ENCODE measurements at regions not wholly inside any gene's neighbourhood (a gene's known extent, or its start where the extent isn't known, plus 50 kb on each side); places are given as distances from the start of the nearest gene placed in this dataset.
"Not testable (repeated sequence)": the region's sequence is repeated elsewhere in the genome, so short reads cannot be mapped to it uniquely, and the experiment has no call there.

DNA sequence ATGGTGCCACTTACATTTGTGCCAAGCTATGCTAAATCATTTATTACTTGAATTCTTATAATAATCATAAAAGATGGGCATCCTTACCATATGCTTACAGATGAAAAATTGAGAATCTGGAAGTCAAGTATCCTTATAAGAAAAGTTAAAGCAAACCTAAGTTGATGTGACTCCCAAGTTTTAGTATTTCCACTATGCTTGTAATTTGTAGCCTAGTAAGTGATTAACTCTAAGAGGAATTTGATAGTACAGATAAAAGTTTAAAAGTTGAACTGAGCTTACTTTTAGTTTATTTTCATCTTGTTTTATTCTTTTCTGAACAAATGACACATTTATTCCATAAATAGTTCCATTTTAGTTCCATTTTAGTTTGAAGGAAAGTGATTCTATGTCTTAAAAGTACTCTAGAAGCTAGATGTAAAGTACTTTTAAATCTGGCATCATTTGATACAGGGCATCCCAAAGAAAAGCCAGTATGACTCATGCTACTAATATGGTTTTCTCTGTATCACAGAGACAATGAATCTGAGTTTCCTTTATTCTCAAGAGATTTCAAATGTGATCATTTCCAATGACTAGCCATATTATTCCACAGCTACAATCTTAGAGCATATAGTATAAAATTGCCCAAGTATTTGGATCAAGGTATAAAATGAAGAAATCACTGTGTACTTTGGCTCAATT is 596.0 kb downstream of the SLC16A7 start:
- no peak for DNase-seq (ENCODE audit: low read depth)

DNA sequence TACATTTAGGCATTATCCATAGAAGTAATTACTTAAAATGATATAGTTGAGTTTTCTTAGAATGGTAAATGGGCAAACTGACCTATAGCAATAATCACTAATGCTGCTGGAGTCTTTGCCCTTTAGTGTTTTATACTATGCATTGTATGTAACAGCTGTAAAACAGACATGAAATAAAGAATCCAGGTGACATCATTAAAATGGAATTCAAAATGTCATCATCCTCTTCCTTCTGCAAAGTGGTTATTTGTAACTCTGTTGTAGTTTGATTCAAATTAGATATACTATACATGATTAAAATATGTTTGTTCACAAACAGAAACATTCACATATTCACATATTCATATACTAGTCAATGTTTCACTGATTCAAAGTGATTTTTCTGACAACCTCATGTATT is 598.8 kb downstream of the SLC16A7 start:
- DNase-seq (ENCODE audit: low read depth) = no peak

DNA sequence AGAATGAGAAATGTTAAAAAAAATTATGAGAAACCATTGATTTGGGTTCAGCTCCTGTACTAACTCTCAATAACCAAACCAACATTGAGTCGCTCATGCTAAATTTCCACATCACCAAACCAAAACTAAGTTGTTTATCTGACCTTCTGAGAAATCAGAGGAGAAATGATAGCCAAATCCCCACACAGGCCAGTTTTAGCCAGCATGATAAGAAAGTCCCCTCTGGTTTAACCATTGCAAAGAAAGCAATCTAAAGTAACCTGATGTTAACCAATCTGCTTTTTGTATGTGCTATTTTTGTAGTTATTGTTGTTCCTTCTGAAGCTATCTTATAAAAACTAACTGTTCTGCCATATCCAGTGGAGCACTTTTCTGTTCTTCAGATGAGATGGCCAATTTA is 599.7 kb downstream of the SLC16A7 start:
- DNase-seq (ENCODE audit: low read depth) = no peak

DNA sequence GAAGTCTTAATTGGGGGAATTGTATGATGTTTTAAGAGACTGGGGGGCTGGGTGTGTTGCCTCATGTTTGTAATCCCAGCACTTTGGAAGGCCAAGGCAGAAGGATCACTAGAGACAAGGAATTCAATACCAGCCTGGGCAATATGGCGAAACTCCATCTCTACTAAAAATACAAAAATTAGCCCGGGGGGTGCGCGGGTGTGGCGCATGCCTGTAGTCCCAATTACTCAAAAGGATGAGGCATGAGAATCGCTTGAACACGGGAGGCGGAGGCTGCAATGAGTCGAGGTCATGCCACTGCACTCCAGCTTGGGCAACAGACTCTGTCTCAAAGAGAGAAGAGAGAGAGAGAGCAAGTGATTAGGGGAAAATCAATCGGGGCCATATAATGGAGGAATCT is 600.5 kb downstream of the SLC16A7 start:
- no peak for DNase-seq (ENCODE audit: low read depth)

DNA sequence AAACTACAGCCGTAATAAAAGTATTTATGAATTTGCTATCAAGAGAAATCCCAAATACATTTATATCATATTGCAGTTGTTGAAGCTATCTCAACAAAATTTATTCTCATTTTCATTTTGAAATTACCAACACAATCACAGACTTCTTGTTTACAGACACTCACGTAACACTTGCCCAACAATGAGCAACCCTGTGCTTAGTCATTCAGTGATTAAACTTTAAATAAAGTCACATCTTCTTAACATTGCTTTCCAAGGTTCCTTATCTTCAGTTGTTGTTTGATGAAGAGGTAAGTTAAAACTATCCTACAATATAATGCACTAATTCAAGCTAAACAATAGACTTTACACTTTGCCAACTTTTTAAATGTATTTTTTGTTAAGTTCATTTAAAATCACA is 601.8 kb downstream of the SLC16A7 start:
- DNase-seq (ENCODE audit: low read depth) = no peak

DNA sequence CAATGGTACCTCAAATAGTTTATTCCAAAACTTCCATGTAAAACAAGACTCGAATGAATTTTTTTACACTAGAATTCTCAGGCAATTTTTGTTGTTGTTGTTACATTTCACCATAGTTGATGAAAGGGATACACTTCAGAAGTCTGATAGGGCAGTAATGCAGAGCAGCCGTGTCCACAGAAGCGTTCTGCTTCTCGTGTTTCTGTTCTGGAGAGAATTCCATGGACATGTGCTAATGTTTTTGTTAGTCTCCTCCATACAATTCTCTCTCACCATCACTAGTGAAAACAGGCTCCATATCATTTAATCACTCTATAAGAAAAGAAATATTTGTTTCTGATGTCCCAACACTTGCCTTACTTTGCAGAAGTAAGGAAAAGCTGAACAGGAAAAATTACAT is 606.1 kb downstream of the SLC16A7 start:
- DNase-seq (ENCODE audit: low read depth) = no peak

DNA sequence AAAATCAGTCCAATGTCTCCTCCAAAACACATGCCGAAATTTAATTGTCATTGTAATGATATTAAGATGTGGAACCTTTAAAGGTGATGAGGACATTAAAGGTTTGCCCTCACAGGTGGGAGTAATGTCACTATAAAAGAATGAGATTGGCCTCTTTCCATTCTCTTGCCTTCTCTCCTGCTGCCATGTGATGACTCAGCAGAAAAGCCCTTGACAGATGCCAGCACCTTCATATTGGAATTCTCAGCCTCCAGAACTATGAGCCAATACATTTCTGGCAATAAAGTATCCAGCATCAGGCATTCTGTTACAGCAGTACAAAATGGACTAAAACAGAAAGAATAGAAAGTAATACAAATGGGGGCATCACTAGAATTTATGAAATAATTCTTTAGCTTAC is 609.7 kb downstream of the SLC16A7 start:
- DNase-seq (ENCODE audit: low read depth) = no peak

DNA sequence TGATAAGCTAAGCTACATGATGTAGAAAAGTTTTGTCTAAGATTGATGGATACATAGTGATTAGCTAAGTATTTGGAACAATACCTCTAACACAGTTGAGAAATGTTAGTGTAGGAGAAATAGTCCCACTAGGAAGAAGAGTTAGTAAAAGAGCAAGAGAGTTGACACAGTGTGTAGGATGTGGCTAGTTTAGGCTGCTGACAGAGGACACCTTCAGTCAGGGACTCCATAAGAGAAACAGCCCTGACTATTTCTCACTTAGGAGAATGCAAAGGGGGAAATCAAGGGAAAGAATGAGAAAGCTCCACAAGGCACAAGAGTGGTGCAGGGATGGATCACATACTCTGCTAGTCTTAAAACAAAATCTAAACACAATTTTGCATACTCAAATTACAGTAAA is 613.7 kb downstream of the SLC16A7 start:
- no peak for DNase-seq (ENCODE audit: low read depth)

DNA sequence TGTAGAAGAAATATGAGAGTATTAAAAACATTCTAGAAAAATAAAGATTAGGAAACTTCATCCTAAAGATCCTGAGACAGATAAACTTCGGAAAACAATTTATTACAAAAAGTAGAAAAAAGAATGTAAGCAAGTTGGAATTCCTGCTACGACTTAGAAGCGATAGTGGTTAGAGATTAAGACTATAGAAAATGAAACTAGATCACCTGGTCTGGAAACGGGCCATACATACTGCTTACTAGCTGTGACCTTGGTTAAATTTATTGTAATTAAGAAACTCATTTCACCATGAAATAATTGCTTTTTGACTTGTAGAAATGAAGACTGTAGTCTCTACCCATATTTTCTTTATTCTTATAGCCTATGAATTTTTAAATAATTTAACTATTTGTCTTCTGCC is 614.1 kb downstream of the SLC16A7 start:
- DNase-seq (ENCODE audit: low read depth) = no peak

DNA sequence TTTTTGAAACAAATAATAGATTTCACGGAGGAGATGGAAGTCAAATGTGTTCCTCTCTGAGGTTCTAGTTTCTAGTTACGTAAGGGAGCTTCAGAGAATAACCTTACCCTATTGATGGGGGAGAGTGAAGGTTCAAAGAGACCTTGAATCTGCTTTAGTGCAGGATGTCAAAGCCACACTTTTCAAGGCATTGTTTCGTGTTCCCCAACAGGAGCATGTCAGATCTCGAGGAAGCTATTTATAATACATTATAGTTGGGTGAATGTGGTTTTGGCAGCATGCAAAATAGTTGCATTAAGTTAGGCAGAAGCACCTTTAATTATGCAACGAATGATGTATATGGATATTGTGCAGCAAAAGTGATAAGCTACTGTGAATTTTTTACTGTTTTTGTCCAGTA is 614.9 kb downstream of the SLC16A7 start:
- DNase-seq (ENCODE audit: low read depth) = no peak

DNA sequence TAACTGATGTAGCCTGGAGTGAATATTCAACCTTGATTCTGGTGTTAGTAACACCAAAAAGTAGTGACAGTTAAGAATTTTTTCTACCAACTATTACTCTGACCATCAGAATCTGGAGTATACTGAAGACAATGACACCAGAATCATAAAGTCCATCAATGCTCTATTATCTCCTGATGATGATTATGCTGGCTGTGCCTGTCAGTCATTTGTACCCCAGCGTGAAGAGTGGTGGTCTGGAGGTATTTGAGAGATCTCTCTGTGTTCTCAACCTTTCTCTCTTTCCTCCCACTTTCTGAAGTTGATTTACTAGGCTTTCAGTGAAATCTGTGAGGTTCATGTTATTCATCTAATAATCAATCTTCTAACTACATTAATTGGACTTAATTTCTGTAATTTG is 615.4 kb downstream of the SLC16A7 start:
- DNase-seq (ENCODE audit: low read depth) = no peak

DNA sequence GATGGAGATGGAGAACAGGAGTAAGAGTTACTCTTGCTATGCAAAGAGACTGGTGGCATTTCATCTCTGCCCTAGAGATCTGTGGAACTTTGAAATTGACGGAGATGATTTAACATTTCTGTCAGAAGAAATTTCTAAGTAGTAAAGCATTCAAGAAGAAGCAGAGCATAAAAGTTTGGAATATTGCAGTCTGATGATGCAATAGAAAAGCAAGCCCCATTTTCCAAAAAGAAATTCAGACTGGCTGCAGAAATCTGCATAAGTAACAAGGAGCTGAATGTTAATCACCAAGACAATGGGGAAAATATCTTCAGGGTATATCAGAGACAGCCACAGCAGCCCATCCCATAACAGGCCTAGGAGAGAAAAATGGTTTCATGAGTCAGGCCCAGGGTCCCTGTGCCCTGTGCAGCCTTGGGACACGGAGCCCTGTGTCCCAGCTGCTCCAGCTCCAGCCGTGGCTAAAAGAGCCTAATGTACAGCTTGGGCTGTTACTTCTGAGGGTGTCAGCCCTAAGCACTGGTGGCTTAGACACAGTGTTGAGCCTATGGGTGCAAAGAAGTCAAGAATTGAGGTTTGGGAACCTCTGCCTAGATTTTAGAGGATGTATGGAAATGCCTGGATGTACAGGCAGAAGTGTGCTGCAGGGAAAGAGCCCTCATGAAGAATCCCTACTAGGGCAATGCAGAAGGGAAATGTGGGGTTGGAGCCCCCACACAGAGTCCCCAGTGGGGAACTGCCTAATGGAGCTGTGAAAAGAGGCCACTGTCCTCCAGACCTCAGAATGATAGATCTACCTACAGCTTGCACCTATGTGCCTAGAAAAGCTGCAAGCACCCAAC is 616.6 kb downstream of the SLC16A7 start:
- DNase-seq (ENCODE audit: low read depth) = no peak

DNA sequence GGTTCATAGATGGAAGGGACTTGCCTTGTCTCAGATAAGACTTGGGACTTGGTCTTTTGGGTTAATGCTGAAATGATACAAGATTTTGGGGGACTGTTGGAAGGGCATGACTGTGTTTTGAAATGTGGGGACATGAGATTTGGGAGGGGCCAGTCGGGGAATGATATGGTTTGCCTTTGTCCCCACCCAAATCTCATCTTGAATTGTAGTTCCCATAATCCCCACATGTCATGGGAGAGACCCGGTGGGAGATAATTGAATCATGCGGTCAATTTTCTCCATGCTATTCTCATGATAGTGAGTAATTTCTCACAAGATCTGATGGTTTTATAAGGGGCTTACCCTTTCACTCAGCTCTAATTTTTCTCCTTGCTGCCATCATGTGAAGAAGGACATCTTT is 617.4 kb downstream of the SLC16A7 start:
- not testable (repeated sequence) for DNase-seq (ENCODE audit: low read depth)

DNA sequence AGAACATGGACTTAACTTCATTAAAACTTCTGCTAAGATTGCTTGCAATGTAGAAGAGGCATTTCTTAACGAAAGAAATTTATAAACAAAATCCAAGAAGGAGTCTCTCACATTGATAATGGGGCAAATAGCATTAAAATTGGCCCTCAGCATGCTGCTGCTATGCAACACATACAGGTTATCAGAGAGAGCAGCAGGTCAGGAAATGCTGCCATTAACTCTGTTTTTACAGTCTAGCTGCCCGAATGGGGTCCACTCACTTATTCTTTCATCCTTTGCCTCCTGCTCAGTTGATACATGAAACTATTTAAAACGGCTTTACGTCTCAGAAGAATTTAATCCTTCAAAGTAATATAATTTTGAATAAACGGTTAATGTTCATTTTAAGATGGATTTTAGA is 620.4 kb downstream of the SLC16A7 start:
- DNase-seq (ENCODE audit: low read depth) = no peak

DNA sequence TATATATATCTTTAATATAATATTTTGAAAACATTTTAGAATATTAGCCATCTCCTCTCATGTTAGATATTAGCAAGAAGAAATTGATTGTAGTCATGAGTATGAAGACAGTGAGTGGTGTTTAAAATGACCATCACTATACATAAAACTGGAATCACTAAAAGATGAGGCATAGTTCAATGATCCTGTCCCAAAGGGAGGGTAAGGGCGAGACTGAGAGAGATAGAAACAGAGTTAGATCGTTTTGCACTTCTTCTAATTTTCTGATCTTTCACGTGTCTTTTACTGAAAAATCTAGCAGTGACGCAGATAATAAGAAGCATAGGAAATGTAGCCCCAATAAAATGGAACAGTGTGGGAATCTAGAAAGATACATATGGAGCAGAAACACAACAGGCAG is 627.4 kb downstream of the SLC16A7 start:
- no peak for DNase-seq (ENCODE audit: low read depth)

DNA sequence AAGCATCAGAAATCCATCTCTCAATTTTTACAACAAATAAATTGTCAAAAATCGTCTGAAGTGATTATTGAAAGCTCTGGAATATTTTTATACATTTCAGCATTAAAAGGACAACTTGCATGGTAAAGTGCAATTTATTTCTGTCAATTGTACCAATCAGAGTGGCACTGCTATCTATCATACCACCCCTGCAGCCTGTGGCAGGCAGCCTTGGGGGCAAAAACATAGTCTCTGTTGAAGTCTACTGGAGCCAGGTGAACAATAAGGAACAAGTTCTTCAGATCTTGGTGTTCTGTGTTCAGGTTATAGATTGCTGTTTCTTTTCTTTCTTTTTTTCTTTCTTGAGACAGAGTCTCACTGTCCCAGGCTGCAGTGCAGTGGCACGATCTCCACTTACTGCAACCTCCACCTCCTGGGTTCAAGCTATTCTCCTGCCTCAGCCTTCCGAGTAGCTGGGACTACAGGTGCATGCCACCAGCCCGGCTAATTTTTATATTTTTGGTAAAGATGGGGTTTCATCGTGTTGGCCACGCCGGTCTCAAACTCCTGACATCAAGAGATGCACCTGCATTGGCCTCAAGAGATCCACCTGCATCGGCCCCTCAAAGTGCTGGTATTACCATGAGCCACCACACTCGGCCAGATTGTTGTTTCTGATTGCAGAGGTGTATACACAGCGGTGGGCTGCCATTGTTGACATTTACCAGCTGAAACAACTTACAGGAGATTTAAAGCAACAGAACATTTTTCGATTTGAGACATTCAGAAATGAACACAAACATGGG is 629.6 kb downstream of the SLC16A7 start:
- no peak for DNase-seq (ENCODE audit: low read depth)

DNA sequence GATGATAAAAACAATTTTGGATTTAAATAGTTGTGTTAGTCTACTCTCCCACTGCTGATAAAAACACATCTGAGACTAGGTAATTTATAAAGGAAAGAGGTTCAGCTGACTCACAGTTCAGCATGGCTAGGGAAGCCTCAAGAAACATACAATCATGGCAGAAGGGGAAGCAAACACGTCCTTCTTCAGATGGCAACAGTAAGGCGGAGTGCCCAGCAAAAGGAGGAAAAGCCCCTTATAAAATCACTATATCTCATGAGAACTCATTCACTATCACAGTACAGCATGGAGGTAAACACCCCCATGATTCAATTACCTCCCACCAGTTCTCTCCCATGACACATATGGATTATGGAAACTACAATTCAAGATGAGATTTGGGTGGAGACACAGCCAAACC is 632.1 kb downstream of the SLC16A7 start:
- no peak for DNase-seq (ENCODE audit: low read depth)

DNA sequence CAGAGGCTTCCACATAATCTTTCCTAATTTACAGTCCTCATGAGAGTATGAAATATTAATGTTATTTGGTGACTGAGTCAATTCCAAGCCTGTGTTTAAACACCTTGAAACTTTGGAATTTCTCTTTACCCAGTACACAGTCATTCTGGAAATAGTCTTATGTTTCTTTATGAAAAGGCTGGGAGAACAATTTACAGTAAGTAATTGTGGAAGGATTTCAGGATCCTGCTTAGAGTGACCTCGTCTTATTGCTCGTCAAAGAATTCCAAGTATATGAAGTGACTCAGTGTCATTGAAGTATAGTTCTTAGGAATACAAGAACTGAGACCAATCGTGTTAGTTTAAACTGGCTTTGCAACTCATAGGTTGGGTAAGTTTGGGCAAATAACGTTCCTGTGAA is 634.2 kb downstream of the SLC16A7 start:
- no peak for DNase-seq (ENCODE audit: low read depth)

DNA sequence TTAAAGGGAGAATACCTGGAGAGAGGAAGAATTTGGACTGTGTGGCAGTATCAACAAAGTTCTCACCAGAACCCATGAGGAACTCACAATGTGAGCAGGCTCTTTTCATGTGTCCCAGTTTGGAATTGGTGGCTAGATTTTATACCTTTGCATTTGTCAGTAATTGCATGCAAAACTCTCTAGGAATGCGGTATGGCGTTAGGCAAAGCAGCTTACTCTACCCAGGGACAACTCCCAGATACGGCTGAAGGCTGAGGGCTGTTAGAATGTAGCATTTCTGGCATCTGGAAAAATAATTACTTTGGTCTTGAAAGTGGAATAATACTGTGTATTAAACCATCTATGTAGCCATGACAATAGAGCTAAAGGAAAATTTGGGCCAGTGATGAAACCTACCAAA is 635.5 kb downstream of the SLC16A7 start:
- no peak for DNase-seq (ENCODE audit: low read depth)

DNA sequence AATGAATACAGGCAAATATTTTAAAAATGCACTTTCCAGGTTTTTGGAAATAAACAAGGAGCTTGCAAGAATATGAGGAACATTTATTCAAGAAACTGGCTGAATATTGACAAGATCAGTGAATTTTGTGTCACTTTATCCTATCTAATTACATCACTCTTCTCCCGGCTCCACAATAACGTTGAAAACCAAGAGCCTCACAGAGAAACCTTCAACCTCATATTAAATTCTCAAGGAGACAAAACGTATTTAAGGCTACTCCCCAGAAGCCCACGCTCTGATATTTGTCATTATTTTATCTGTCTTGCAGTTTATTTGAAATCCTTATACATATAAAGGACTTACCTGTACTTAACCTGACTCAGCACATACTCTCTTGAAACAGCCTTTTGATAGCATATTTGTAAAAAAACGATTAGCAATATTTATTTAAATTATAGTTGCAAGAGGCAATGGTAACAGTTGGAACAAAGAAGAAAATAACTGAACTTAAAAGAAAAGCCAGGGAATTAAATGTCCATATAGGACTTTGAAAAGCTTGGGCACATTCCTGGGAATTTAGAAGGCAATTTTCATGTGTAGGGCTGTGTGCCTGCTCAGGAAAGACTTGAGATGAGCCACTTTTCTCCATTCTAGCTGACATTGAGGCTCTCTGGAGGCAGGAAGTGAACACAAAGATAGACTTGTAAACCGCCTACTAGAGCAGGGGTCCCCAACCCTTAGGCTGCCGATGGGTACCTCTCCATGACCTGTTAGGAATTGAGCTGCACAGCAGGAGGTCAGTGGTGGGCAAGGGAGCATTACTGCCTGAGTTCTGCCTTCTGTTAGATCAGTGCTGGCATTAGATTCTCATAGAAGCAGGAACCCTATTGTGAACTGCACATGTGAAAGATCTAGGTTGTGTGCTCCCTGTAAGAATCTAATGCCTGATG is 636.4 kb downstream of the SLC16A7 start:
- no peak for DNase-seq (ENCODE audit: low read depth)

DNA sequence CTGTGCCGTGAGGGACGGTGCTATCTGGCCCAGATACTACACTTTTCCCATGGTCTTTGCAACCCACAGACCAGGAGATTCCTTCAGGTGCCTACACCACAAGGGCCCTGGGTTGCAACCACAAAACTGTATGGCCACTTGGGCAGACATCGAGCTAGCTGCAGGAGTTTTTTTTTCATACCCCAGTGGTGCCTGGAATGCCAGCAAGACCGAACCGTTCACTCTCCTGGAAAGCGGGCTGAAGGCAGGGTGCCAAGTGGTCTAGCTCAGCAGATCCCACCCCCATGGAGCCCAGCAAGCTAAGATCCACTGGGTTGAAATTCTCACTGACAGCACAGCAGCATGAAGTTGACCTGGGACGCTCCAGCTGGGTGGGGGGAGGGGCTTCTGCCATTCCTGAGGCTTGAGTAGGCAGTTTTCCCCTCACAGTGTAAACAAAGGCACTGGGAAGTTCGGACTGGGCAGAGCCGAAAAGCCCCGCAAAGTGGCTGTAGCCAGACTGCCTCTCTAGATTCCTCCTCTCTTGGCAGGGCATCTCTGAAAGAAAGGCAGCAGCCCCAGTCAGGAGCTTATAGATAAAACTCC is 638.9 kb downstream of the SLC16A7 start:
- not testable (repeated sequence) for DNase-seq (ENCODE audit: low read depth)
